SU-DHL-6 (cell line): ENCODE measurements at regions not wholly inside any gene's neighbourhood (a gene's known extent, or its start where the extent isn't known, plus 50 kb on each side); places are given as distances from the start of the nearest gene placed in this dataset.
"Not testable (repeated sequence)": the region's sequence is repeated elsewhere in the genome, so short reads cannot be mapped to it uniquely, and the experiment has no call there.

Source experiments
- EZH2phosphoT487 ChIP-seq: fragments of 200-600 bp; sonication (generic), shearing (Covaris generic); conservative IDR thresholded peaks from 2 replicates; pipeline ENCODE4 v1.6.1; 2018; ENCODE audit warnings: mild to moderate bottlenecking, antibody characterized with exemption, low read length, moderate library complexity, mixed read lengths
- TF ChIP-seq, protein P1 (sequence below): fragments of 200-600 bp; sonication (generic); IDR thresholded peaks from one replicate; pipeline ENCODE4 v1.5.1; 2017; ENCODE audit warnings: antibody characterized with exemption, mild to moderate bottlenecking, low read length, moderate library complexity; ENCODE audit not compliant: insufficient read depth, poor library complexity, severe bottlenecking

- TF ChIP-seq, protein P1, sequence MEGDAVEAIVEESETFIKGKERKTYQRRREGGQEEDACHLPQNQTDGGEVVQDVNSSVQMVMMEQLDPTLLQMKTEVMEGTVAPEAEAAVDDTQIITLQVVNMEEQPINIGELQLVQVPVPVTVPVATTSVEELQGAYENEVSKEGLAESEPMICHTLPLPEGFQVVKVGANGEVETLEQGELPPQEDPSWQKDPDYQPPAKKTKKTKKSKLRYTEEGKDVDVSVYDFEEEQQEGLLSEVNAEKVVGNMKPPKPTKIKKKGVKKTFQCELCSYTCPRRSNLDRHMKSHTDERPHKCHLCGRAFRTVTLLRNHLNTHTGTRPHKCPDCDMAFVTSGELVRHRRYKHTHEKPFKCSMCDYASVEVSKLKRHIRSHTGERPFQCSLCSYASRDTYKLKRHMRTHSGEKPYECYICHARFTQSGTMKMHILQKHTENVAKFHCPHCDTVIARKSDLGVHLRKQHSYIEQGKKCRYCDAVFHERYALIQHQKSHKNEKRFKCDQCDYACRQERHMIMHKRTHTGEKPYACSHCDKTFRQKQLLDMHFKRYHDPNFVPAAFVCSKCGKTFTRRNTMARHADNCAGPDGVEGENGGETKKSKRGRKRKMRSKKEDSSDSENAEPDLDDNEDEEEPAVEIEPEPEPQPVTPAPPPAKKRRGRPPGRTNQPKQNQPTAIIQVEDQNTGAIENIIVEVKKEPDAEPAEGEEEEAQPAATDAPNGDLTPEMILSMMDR = not testable (repeated sequence)
- not testable (repeated sequence) for TF ChIP-seq EZH2phosphoT487
Observed at GRCh38 chr1:148387949-148388259, 95.2 kb downstream of the PPIAL4G start.
